NCI-H526 (cell line): ENCODE measurements at regions not wholly inside any gene's neighbourhood (a gene's known extent, or its start where the extent isn't known, plus 50 kb on each side); places are given as distances from the start of the nearest gene placed in this dataset.
"Not testable (repeated sequence)": the region's sequence is repeated elsewhere in the genome, so short reads cannot be mapped to it uniquely, and the experiment has no call there.

Experiments
- DNase-seq, 2 experiments: peaks; one replicate each; lab custom pipeline; 2025; lab: John Stamatoyannopoulos, UW

DNA sequence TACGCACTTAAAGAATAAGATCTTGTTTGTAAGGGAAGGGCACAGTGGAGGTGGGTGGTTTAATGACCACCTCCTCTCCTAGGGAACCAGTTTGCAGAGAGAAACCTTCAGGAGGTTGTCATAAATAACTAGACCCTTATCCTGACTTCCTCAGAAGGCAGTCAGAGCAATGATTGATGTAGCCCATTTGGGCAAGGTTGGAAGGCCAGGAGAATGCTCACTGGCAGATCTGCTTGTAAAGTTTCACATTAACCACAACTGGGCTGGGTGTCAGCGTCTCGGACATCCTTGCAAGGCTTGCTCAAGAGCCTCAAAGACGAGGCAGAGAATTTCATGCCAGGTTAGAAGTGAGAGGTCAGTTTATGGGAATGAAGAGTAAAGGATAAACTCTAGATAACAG is 87.6 kb upstream of the TRABD2B start:
- DNase-seq: no peak

DNA sequence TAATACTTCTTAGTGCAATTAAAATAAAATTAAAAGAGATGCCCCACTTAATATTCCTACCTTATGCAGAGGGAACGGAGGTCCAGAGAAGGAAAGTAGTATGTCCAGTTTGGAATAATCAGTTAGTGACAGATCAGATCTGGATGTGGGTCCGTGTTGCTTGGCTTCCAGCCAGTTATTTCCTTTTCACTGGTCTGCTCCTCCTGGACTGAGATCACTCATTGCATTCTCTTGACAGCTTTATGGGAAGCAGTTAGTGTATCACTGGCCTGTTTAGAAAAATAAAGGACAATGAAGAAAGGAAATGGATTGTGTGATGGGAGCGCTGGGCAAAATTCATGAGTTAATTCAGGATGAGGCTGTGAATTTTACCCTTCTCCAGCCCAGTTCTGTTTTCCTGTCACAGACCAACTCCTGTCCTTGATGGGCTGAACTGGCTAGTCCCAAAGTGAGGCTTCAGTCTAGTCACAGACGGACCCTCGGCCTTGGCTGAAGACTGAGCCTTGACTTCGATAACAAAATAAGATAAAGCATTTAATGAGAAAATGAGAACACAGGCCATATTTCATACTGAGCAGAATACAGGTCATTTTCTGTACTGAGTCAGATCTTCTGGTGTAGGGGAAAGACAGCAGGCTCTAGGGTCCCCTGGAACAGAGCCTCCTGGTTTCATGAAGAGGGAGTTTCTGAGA is 85.2 kb upstream of the TRABD2B start:
- DNase-seq: no peak

DNA sequence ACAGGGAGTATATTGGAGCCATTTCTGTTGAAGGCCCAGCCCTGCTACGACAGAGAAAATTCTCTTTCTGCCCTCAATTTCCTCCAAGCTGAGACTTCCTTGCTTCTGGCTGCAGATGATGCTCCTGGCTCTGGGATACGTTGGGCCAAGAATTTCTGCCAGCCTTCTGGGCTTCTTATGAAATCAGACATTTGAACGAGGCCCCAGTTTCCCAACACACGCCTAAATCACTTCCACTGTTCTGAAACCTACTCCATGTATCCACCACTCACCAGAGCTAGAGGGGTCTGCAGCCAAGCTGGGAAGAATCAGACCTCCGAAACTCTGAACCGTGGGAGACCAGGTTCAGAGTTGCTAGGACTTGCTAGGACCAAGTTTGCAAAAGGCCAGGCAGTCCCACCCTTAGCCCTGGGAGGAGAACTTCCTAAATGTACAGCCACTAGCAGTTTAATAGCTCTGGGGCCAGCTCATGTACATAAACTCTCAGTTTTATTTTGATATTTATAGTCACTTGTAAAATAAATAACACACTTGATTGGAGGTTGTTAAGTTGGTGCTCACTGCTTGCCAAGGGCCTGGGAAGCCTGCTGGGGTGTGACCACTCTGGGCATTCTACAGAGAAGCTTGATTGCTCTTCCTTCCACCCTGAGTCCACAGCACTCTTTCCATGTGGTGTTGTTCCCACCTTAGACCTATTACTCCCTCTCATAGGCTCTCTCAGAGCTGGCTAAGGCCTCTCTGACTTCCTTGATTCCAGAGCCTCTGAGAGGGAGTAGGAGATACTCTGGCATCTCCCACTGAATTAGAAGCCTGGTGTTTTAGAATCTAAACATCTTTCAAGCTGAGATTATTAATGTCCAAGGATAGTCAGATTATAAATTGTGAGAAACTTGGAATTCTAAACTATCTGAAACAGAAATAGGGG is 83.4 kb upstream of the TRABD2B start:
- DNase-seq: no peak

DNA sequence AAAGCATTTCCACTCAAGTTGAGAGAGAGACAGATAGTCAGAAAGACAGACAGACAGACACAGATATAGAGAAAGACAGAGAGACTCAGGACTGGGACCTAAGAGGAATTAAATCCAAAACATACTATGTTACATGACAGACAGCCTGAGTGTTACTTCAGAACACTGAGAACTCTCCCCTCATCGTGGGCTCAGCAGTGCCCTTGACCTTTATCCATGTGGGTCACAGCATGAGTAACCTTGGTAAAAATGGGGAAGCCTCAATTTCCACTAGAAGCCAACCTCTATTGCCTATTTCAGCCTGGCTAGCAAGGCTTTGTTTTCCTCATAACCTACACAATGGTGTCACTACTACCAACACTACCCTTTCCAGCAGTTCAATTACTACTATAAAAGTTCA is 81.9 kb upstream of the TRABD2B start:
- DNase-seq: no peak

DNA sequence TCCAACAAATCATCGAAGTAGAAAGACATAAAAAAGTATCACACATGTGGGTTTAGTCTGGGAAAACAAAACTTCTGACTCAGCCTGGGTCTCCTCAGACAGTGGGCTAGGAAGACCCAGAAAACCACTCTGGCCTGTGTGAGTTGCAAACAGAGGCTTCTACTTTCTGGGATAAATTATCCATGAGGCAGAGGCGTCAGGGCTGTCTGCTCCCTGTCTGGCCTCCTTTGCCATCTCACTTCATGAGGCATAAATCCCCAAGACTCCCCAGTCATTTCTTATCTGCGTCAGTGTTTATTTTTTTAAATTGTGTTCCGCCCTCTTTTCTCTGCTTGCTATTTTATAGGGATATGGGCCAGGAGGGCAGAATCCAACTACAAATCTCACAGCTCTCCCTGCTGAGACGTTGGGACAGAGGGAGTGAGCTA is 80.6 kb upstream of the TRABD2B start:
- DNase-seq: no peak

DNA sequence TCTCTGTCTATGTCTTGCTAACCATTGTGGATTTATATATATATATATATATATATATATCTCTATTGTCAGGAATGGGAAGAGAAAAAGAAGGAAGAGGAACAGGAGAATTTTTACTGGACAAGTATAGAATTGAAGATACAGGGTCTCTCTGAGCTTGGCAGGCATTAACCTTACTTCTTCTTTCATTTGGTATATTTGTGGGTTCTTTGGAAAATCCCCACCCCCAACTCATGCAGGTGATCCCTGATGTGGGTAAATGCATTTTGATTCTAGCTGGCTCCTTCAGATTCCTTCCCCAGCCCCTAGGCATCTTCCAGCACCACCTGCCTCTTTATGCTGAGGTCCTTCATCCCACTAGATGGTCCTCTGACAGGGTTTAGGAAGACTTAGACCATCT is 78.8 kb upstream of the TRABD2B start:
- no peak for DNase-seq

DNA sequence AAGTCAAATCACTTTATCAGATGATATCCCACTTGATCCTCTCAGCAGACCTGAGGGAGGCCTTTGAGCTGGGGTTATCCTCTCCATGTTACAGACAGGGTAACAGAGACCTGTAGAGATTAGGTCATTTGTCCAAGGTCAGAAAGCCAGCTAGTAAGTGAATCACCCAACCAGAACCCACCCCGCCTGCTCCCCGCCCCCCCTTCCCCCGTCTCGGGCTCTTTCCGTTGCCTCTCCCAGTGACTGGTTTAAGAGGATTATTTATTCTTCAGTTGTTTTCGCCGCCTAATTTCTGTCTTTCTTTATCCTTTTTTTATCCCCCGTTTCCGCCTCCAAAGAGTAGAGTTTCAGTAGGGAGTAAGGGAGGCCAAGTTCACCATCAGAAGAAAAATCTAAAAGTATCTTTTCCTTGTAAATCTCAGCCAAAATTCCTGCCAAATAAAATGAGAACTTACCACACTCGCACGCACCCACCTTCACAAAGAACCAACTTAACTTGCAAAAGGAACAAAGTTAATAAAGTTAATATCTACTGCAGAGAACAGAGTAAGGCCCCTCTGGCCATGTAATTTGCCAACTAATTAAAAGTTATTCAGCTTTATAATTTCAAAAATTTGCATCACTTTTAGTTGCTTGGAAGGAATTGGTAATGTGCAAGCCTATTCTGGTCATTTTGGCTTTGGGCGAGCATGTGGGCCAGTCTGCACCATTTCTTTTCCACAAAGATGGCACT is 76.8 kb upstream of the TRABD2B start:
- no peak for DNase-seq

DNA sequence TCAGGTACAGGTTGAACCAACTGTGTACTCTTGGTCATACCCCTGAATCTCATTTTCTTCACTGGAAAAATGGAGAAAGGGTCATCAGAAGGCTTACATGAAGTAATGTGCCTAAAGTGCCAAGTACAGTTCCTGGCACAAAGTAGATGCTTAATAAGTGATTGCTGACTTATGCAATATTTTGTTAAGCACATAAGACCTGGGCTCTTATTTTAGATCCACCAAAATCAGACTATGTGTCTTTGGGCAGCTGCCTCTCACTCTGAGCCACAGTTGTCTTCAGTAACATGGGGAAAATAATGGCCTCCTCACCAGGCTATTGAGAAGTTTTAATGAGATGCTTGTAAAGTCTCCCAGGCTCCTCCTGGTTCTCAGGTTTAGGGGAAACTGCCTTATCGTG is 74.3 kb upstream of the TRABD2B start:
- DNase-seq: no peak

DNA sequence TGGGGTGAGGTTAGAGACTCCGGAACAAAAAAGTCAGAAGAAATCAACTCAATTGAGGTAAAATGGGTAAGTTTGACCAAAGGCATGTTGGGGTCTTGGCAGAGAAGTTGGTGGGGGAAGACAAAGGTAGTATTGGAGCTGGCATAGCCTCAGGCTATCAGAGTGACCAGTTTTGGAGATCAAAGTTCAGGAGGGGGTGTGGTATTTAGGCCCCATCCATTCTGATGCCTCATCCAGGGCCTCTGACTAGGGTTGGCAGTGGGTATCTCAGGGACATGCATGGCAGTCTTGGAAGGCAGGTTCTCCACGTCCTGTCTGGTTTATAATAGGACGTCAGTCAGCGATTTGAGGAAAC is 73.2 kb upstream of the TRABD2B start:
- DNase-seq: no peak

DNA sequence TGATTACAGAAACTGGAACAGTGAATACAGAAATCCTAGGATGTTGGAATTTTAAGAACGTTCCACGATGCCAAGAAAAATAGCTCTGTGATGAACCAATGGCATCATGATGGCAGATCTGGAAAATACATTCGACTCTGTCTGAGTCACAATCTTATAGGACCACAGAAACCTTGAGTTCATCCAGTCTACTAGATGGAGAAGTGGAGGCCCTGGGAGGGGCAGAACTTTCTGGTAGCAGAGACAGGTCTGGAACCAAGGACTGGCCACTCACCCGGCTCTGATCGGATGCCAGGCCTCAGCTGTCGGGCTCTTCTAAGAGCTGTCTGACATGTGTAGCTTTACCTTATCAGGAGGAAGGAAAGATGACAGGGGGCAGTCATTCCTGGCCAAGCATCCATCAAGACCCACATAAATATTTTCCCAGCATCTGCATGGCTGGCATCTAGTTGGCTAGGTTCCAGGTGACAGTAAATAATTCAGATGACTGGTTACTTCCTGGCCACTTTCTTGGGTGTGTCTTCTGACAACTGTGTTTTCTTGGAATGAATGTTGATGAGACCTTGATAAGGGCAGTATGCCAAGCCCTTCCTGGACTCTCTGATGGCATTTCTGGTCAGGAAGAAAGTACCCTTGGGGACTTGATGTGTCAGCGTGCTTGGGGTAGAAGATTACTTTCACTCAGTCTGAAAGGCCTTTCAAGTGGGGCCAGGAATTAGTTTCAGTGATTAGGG is 72.6 kb upstream of the TRABD2B start:
- DNase-seq: no peak

DNA sequence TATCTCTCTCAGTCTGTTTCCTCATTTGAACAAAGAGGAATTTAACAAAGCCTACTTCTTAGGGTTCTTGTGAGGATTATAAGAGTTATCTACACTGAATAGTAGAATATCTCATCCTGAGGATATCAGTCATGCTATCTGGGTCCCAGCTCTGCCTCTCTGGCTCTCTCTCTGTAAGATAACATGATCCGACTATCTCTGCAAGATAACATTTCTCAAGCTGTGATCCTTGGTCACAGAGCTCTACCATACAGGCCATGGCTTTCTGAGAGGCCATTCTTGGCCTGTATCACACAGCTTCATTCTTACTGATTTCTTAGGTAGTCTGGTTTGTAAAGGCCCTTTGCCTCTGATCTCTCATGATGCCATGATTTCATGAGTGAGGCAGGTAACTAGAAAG is 71.0 kb upstream of the TRABD2B start:
- no peak for DNase-seq

DNA sequence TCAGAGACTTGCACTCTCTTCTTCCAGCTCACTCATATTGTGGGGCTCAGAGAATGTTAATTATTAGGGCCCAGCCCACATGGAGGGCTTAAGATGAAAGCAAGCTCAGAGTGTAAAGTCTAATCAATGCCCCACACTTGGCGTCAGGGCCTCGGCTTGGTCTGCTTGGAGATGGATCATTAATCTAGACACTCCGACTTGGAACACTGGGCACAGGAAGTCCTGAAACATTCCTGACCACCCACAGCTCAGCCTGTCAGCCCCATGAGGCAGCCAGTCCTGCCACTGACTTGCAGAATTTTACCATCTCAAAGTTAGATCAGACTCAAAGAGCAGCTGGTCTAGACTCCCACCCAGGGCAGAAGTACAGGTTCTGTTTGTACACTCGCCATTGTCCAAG is 69.8 kb upstream of the TRABD2B start:
- DNase-seq: no peak

DNA sequence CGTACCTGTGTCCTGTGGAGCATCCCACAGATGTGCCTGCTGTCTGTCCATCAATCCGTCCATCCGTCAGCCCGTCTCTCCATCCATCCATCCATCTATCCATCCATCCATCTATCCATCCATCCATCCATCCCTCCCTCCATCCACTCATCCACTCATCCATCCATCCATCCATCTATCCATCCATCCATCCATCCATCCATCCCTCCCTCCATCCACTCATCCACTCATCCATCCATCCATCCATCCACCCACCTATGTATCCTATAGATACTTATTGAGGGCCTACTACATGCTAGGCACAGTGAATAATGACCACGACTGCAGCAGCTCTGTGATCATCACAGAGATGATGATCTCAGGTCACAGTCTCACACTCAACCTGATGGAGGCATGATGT is 67.5 kb upstream of the TRABD2B start:
- not testable (repeated sequence) for DNase-seq

DNA sequence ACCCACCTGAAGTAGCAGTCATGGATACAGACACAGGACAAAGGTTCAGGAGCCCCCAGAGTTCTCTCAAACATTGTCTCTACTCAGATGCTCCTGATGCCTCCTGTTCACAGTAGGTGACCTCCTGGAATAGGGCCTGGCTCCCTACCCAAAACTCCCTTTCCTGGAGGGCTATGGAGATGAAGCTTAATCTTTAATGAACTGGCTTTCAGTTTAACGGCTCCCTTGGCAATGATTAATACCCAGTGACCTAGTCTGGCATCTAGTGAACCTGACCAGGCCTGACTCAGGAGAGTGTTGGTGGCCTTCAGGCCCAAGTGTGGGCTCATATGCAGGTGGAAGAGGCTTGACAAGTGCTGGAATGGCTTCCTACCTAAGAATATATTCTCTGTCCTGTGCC is 65.2 kb upstream of the TRABD2B start:
- DNase-seq: no peak

DNA sequence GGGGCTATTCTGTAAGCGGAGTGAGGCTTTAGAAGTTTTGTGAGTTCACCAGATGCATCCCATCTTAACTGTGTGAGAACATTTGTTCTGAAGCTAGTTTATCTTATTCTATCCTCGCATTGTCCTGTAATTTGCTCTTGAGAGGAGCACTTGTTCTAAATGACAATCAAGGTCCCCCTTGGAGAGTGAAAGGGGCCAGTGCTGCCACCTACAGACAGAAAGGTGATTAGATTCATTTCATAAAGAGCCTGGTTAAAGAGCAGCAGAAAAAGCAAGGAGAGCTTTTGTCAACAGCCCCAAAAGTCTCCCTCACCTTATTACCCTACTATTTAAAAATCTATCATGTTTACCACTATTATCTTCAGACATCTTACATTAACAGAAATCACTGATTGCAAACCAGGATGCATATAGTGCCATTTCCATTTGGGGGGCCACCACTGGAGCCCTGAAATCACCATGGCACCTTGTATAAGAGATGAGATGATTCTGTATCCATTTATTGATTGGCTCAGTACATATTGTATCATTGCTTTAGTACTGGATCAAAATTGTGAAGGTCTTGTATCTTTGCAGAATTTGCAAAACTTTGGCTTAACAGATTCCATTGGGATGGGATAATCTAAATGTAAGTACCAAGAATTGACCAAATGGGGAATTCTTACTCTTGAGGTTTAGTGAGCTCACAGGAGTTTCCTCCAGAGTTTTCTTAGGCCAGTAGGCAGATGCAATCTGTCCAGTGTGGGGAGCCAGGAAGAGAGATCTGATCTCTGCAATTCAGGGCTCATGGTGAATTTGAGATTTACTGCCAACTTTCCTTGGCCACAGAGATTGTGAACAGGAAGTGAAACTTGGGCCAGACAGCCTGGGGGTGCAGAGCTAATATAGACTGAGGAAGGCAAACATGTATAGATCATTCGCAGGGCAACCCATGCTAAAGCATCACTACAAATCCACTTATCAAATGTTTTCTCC is 64.3 kb upstream of the TRABD2B start:
- peak; percentile 41 to 78 for DNase-seq

DNA sequence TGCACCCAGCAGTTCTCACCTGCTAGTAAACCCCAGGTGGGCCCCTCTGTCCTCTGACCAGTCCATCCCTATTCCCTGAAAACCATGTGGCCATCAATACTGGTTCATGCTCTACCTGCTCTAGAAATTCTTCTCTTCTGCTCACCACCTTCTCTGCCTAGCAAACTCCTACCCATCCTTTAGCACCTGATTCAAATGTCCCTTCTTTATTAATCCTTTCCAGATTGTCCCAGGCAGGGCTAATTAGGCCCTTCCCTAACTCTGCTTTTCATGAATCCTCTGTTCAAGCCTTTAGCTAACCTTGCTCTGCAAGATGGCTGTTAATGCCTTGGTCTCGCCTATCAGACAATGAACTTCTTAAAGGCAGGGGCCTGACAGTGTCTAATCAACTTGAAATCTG is 62.1 kb upstream of the TRABD2B start:
- DNase-seq: no peak

DNA sequence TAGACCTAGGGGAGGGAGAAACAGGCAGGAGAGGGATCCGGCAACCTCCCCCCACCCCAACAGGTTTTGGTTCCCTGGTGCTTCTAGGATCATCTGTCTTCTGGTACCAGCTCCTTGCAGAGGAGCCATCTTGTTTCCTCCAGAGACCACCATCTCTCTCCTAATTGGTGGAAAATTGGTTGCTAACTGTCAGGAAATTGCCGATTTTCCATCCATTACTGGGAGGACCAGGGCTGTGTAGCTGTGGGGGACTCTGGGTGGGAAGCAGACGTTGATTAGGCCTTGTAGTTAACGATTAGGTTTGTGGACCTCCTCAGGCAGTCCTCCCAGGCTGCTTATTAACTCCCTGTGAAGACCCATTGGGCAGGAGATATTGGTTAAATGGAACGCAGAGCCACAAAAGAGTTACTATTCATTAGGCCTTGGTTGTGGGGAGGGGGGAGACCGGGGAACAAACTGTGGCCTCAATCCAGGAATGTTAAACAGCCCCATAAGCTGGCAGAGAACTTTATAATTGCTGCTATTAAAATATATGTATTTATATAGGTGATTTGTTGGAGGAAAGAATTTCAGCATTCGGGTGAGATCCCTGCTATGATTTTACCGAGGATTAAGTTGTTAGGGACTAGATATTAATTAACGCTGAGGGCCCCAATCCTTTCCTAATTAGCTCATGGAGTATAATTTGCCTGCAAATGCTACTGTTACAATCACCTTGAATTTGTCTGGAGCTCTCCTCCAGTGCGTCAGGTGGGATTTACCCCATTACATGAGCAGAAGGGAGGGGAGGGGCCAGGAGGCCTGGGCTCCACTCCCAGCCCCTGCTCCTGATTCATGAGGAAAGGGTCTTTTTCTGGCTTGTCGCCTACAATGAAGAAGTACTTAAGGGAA is 61.2 kb upstream of the TRABD2B start:
- no peak for DNase-seq

DNA sequence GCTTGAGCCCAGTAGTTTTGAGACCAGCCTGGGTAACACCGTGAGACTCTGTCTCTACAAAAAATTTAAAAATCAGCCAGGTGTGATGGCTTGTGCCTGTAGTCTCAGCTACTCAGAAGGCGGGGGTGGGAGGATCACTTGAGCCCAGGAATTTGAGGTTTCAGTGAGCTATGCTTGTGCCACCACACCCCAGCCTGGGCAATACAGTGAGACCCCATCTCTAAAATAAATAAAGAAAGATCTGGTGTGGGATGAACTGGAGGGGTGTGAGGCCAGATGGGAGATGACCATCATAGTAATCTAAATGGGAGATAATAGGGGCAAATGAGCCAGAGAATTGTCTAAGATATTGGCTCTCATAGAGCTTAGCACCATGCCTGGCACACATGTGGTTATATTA is 60.1 kb upstream of the TRABD2B start:
- DNase-seq: no peak

DNA sequence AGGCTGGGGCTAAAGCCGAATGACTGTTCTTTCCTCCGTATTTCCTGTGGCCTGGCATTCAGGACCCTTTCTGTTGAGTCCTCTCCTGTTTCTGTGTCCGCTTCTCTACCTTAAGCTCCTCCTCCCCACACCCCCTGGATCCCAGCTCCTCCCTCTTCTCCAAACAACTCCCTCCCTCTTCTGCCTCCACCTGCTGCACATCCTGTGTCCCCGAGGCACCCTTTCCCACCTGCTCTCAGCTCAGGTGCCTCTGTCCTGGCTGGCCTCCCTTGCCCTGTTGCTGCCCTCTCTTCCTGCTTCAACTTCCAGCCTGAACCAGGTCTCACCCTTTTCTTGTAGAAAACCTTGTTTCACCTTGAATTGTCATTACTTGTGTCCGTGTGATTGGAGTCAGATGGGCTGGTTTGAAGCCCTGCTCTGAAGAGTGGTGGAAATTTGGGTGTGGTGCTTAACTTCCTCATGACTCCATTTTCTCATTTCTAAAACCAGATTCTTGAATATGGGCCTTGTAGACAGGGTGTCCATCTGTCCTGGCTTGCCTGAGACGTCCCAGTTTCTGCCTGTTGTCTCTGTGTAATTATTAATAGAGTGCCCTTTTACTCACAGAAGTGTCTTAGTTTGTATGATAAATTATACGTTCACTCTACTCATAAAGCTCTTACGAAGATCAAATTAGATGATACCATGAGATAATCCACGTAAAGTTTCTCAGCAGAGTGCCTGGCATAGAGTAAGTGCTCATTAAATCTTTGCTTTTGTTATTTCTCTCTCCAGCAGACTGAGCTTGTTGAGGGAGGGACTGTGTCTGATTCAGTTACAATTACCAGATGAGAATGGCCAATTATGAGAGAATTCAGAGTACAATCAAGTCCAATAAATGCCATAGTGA is 58.9 kb upstream of the TRABD2B start:
- DNase-seq: peak; percentile 14 to 58
